Mononuclear cell (primary cell): ENCODE measurements at regions not wholly inside any gene's neighbourhood (a gene's known extent, or its start where the extent isn't known, plus 50 kb on each side); places are given as distances from the start of the nearest gene placed in this dataset.
"Not testable (repeated sequence)": the region's sequence is repeated elsewhere in the genome, so short reads cannot be mapped to it uniquely, and the experiment has no call there.

Experiments
- H3K27me3 ChIP-seq: 2 replicates; pipeline ENCODE4 v1.6.0; 2011; ENCODE audit warnings: low read length, control low read depth; ENCODE audit not compliant: insufficient read depth
- H3K4me1 ChIP-seq: 2 replicates; pipeline ENCODE4 v1.5.1; 2011; ENCODE audit warnings: mild to moderate bottlenecking, low read length, control low read depth; ENCODE audit not compliant: insufficient read depth
- H3K4me3 ChIP-seq: 2 replicates; pipeline ENCODE4 v1.5.1; 2011; ENCODE audit warnings: mild to moderate bottlenecking, low read length, moderate library complexity
- H3K9me3 ChIP-seq: 2 replicates; pipeline ENCODE4 v1.5.1; 2011; ENCODE audit warnings: low read depth, mild to moderate bottlenecking, control low read depth, low read length

- H3K27me3 ChIP-seq, result no peaks in the 10 kb centered on the region
- H3K4me3 ChIP-seq, result no peak overlapping the region
- H3K4me1 ChIP-seq, result no peaks in the 10 kb centered on the region
- no peaks in the 10 kb centered on the region for H3K9me3 ChIP-seq
Measured at GRCh38 chr20:22529150-22530019, 55.0 kb downstream of the FOXA2 start.

GRCh38 chr20:22526512-22527012 is 57.8 kb downstream of the FOXA2 start:
- Histone ChIP-seq H3K4me3 (no peak overlapping the region), H3K9me3 (no peaks in the 10 kb centered on the region), H3K4me1 (no peaks in the 10 kb centered on the region), H3K27me3 (no peaks in the 10 kb centered on the region)

GRCh38 chr20:22525821-22526220 is 58.6 kb downstream of the FOXA2 start:
- Histone ChIP-seq H3K4me1 (no peaks in the 10 kb centered on the region), H3K4me3 (no peak overlapping the region), H3K27me3 (no peaks in the 10 kb centered on the region), H3K9me3 (no peaks in the 10 kb centered on the region)

- H3K27me3 ChIP-seq, result no peaks in the 10 kb centered on the region
- H3K9me3 ChIP-seq, result no peaks in the 10 kb centered on the region
- H3K4me1 ChIP-seq, result no peaks in the 10 kb centered on the region
- H3K4me3 ChIP-seq, result no peak overlapping the region
Measured at GRCh38 chr20:22525069-22525820, 59.1 kb downstream of the FOXA2 start.

GRCh38 chr20:22524393-22525015 is 59.9 kb downstream of the FOXA2 start:
- no peaks in the 10 kb centered on the region for H3K27me3 ChIP-seq
- no peak overlapping the region for H3K4me3 ChIP-seq
- H3K4me1 ChIP-seq, result no peaks in the 10 kb centered on the region
- no peaks in the 10 kb centered on the region for H3K9me3 ChIP-seq

- Histone ChIP-seq H3K27me3 (no peaks in the 10 kb centered on the region), H3K4me3 (no peak overlapping the region), H3K9me3 (no peaks in the 10 kb centered on the region), H3K4me1 (no peaks in the 10 kb centered on the region)
Measured at GRCh38 chr20:22523499-22524392, 60.6 kb downstream of the FOXA2 start.

GRCh38 chr20:22523128-22523498 is 61.3 kb downstream of the FOXA2 start:
- Histone ChIP-seq H3K27me3 (no peaks in the 10 kb centered on the region), H3K4me1 (no peaks in the 10 kb centered on the region), H3K9me3 (no peaks in the 10 kb centered on the region), H3K4me3 (no peak overlapping the region)

- no peaks in the 10 kb centered on the region for H3K4me1 ChIP-seq
- no peaks in the 10 kb centered on the region for H3K27me3 ChIP-seq
- H3K9me3 ChIP-seq, result no peaks in the 10 kb centered on the region
- no peak overlapping the region for H3K4me3 ChIP-seq
Measured at GRCh38 chr20:22522701-22523100, 61.7 kb downstream of the FOXA2 start.

- H3K4me3 ChIP-seq, H3K4me1 ChIP-seq, H3K9me3 ChIP-seq, H3K27me3 ChIP-seq: not testable (repeated sequence)
Measured at GRCh38 chr20:22521940-22522339, 62.4 kb downstream of the FOXA2 start.

GRCh38 chr20:22520381-22520780 is 64.0 kb downstream of the FOXA2 start:
- Histone ChIP-seq H3K27me3 (no peaks in the 10 kb centered on the region), H3K4me1 (no peaks in the 10 kb centered on the region), H3K4me3 (no peak overlapping the region), H3K9me3 (no peaks in the 10 kb centered on the region)

GRCh38 chr20:22515264-22515663 is 69.1 kb downstream of the FOXA2 start:
- no peak overlapping the region for H3K4me3 ChIP-seq

GRCh38 chr20:22513574-22513973 is 70.8 kb downstream of the FOXA2 start:
- no peak overlapping the region for H3K4me3 ChIP-seq
- no peaks in the 10 kb centered on the region for H3K4me1 ChIP-seq
- H3K9me3 ChIP-seq, result no peaks in the 10 kb centered on the region
- no peaks in the 10 kb centered on the region for H3K27me3 ChIP-seq

More at GRCh38 chr20:22515264-22515663, 69.1 kb downstream of the FOXA2 start:
- Histone ChIP-seq H3K4me1 (no peaks in the 10 kb centered on the region), H3K9me3 (no peaks in the 10 kb centered on the region), H3K27me3 (no peaks in the 10 kb centered on the region)

- Histone ChIP-seq H3K9me3 (no peaks in the 10 kb centered on the region), H3K4me1 (no peaks in the 10 kb centered on the region), H3K27me3 (no peaks in the 10 kb centered on the region), H3K4me3 (no peak overlapping the region)
Measured at GRCh38 chr20:22512911-22513489, 71.4 kb downstream of the FOXA2 start.
